ENCODE measurements at regions not wholly inside any gene's neighbourhood (a gene's known extent, or its start where the extent isn't known, plus 50 kb on each side); places are given as distances from the start of the nearest gene placed in this dataset.

GRCh38 chr4:12844141-12844540 is 640.0 kb downstream of the RAB28 start:
- TF ChIP-seq, protein P1, sequence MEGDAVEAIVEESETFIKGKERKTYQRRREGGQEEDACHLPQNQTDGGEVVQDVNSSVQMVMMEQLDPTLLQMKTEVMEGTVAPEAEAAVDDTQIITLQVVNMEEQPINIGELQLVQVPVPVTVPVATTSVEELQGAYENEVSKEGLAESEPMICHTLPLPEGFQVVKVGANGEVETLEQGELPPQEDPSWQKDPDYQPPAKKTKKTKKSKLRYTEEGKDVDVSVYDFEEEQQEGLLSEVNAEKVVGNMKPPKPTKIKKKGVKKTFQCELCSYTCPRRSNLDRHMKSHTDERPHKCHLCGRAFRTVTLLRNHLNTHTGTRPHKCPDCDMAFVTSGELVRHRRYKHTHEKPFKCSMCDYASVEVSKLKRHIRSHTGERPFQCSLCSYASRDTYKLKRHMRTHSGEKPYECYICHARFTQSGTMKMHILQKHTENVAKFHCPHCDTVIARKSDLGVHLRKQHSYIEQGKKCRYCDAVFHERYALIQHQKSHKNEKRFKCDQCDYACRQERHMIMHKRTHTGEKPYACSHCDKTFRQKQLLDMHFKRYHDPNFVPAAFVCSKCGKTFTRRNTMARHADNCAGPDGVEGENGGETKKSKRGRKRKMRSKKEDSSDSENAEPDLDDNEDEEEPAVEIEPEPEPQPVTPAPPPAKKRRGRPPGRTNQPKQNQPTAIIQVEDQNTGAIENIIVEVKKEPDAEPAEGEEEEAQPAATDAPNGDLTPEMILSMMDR (IDR thresholded peaks at IDR 0.05 in 8 of 11, conservative IDR thresholded peaks at IDR 0.05 in 3 of 11), result no peak
- no peak for TF ChIP-seq POLR2AphosphoS5 (IDR thresholded peaks at IDR 0.05)
